GM23338 (cell line): ENCODE measurements at regions not wholly inside any gene's neighbourhood (a gene's known extent, or its start where the extent isn't known, plus 50 kb on each side); places are given as distances from the start of the nearest gene placed in this dataset.

Experiments
- ATAC-seq: fragments of 200-7000 bp; cut with Tn5 transposase; 3 replicates; pipeline ENCODE4 v1.9.1; 2020
- DNase-seq: peaks from one replicate; pipeline ENCODE4 v3.0.0-alpha.2; 2015; ENCODE audit warnings: low spot score
- H2AFZ ChIP-seq: fragments of 200-600 bp; sonication (generic); 2 replicates; pipeline ENCODE4 v1.8.0; 2016; ENCODE audit warnings: antibody characterized with exemption, mild to moderate bottlenecking, moderate library complexity
- H3F3A ChIP-seq: fragments of 200-600 bp; sonication (generic); replicated peaks from 2 replicates; pipeline ENCODE4 v1.8.0; 2017; ENCODE audit warnings: antibody characterized with exemption, mixed run types, low read depth
- H3K27ac ChIP-seq: fragments of 200-600 bp; sonication (generic); 2 replicates; pipeline ENCODE4 v1.6.1; 2016; ENCODE audit warnings: low read depth
- H3K27me3 ChIP-seq: fragments of 200-600 bp; sonication (generic); 2 replicates; pipeline ENCODE4 v1.8.0; 2016; ENCODE audit warnings: mild to moderate bottlenecking, mixed run types, moderate library complexity; ENCODE audit not compliant: insufficient read depth
- H3K36me3 ChIP-seq: fragments of 200-600 bp; sonication (generic); 2 replicates; pipeline ENCODE4 v1.8.0; 2016; ENCODE audit warnings: mild to moderate bottlenecking; ENCODE audit not compliant: insufficient read depth
- H3K4me1 ChIP-seq: fragments of 200-600 bp; sonication (generic); 2 replicates; pipeline ENCODE4 v1.8.0; 2016; ENCODE audit warnings: mild to moderate bottlenecking, moderate library complexity; ENCODE audit not compliant: insufficient read depth
- H3K4me2 ChIP-seq: fragments of 200-600 bp; sonication (generic); 2 replicates; pipeline ENCODE4 v1.7.1; 2017; ENCODE audit warnings: mixed run types
- H3K4me3 ChIP-seq: fragments of 200-600 bp; sonication (generic); 2 replicates; pipeline ENCODE4 v1.6.1; 2016; ENCODE audit warnings: mixed run types
- H3K79me2 ChIP-seq: fragments of 200-600 bp; sonication (generic); replicated peaks from 2 replicates; pipeline ENCODE4 v1.8.0; 2017; ENCODE audit warnings: mild to moderate bottlenecking; ENCODE audit not compliant: insufficient read depth
- H3K9me2 ChIP-seq: fragments of 200-600 bp; sonication (generic); 2 replicates; pipeline ENCODE4 v1.8.0; 2017; ENCODE audit not compliant: insufficient read depth
- H4K20me1 ChIP-seq: fragments of 200-600 bp; sonication (generic); replicated peaks from 2 replicates; pipeline ENCODE4 v1.8.0; 2017; ENCODE audit warnings: mild to moderate bottlenecking; ENCODE audit not compliant: insufficient read depth
- H3K27ac Mint-ChIP-seq: 2 replicates; pipeline ENCODE4 v1.8.0; 2020; ENCODE audit warnings: inconsistent platforms, mild to moderate bottlenecking, moderate library complexity, mixed read lengths
- H3K27me3 Mint-ChIP-seq: 3 replicates; pipeline ENCODE4 v1.8.0; 2022; ENCODE audit warnings: low read depth, mild to moderate bottlenecking, moderate library complexity, mixed read lengths, inconsistent platforms; ENCODE audit not compliant: insufficient read depth, poor library complexity
- H3K36me3 Mint-ChIP-seq: 3 replicates; pipeline ENCODE4 v1.8.0; 2021; ENCODE audit warnings: low read depth, mild to moderate bottlenecking, inconsistent platforms, moderate library complexity, mixed read lengths
- H3K4me1 Mint-ChIP-seq: 3 replicates; pipeline ENCODE4 v1.8.0; 2020; ENCODE audit warnings: mild to moderate bottlenecking, inconsistent platforms, mixed read lengths
- H3K4me3 Mint-ChIP-seq: 3 replicates; pipeline ENCODE4 v1.8.0; 2021; ENCODE audit warnings: moderate library complexity, mild to moderate bottlenecking, inconsistent platforms, mixed read lengths
- H3K9me3 Mint-ChIP-seq: 3 replicates; pipeline ENCODE4 v1.8.0; 2020; ENCODE audit warnings: moderate library complexity, mild to moderate bottlenecking, inconsistent platforms, mixed read lengths
- CREB1 ChIP-seq: fragments of 250-450 bp; sonication (Bioruptor Pico); IDR thresholded peaks from 2 replicates; pipeline ENCODE4 v1.5.0; 2020; ENCODE audit warnings: low read depth, mild to moderate bottlenecking, moderate library complexity
- CTCF ChIP-seq, 2 experiments: fragments of 200-600 bp in 1 of 2; sonication (generic) in 1 of 2; conservative IDR thresholded peaks; 2 replicates each; pipeline versions ENCODE4 v1.5.1 to v1.6.1; 2016 to 2017; ENCODE audit warnings: antibody characterized with exemption in 2 of 2, low read depth in 2 of 2, mild to moderate bottlenecking in 2 of 2, moderate library complexity in 1 of 2
- ZNF331 ChIP-seq: fragments of 250-450 bp; sonication (Bioruptor Pico); IDR thresholded peaks from 2 replicates; pipeline ENCODE4 v1.5.0; 2020; ENCODE audit warnings: low read depth, mild to moderate bottlenecking, moderate library complexity
- ZNF462 ChIP-seq: fragments of 250-450 bp; sonication (Bioruptor Pico); IDR thresholded peaks from 2 replicates; pipeline ENCODE4 v1.5.0; 2020; ENCODE audit warnings: mild to moderate bottlenecking, moderate library complexity
- TF ChIP-seq, protein P1 (sequence below): IDR thresholded peaks from one replicate; pipeline ENCODE4 v1.6.1; 2018; ENCODE audit warnings: antibody characterized with exemption; ENCODE audit not compliant: unreplicated experiment

DNA sequence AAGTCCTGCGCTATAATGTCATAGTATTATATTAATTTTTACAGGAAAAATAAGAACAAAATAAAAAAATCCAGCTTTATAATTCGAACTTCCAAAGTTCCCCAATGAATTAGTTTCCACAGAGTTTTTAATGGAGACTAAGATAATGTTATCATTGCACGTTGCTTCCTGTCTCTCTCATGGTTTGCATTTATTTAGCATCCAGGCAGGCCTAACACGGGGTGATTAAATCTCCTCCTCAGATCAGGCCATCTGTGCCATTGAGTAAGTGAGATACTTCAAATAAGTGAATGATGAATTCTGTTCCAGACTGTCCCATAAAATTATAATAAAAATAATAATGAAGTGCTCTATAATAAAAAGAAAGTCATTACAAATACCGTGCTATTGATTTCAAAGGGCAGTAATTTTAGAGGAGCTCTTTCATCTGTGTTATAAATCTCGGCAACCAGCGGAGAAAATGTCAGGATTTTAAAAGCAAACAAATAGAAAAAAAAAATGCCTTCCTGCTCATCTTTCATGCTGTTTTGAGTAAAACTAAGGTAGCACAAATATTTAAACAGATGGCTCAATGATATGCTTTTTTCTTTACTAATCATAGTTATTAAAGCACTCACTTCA lies 570.6 kb upstream of the ZNF608 start:
- Mint-ChIP-seq H3K4me1 (peaks cover 32% of the 10 kb centered on the region; the same call in 2 of the 3 replicates), H3K27ac (peak overlapping the region; percentile 76; the same call in 1 of the 2 replicates), H3K27me3 (peaks cover 3% of the 10 kb centered on the region), H3K9me3 (peaks cover 29% of the 10 kb centered on the region), H3K4me3 (peak overlapping the region; percentile 18; the same call in 1 of the 3 replicates), H3K36me3 (peaks cover 39% of the 10 kb centered on the region)
- no peaks in the 10 kb centered on the region for H3K27me3 ChIP-seq
- peak overlapping the region; percentile 67 for H3K4me2 ChIP-seq
- H3K79me2 ChIP-seq = no peaks in the 10 kb centered on the region
- ATAC-seq (peak; percentile 42; the same call in 2 of the 3 replicates), DNase-seq (no peak)
- peak overlapping the region; percentile 17 for H3K4me3 ChIP-seq
- H3K36me3 ChIP-seq = no peaks in the 10 kb centered on the region
- H3K4me1 ChIP-seq = peaks cover 34% of the 10 kb centered on the region
- no peaks in the 10 kb centered on the region for H3F3A ChIP-seq
- no peaks in the 10 kb centered on the region for H4K20me1 ChIP-seq
- H2AFZ ChIP-seq = no peak overlapping the region
- H3K9me2 ChIP-seq = no peaks in the 10 kb centered on the region
- H3K27ac ChIP-seq = peak overlapping the region; percentile 53; the same call in 1 of the 2 replicates
- no peak for TF ChIP-seq CTCF (conservative IDR thresholded peaks at IDR 0.05; ENCODE audit: low read depth in 2 of 2)

- Histone ChIP-seq H3K79me2 (no peaks in the 10 kb centered on the region), H3K36me3 (no peaks in the 10 kb centered on the region), H4K20me1 (no peaks in the 10 kb centered on the region), H2AFZ (no peak overlapping the region), H3K27me3 (no peaks in the 10 kb centered on the region), H3K4me2 (peak overlapping the region; percentile 67), H3K4me3 (peak overlapping the region; percentile 17), H3K4me1 (peaks cover 34% of the 10 kb centered on the region), H3F3A (no peaks in the 10 kb centered on the region), H3K27ac (peak overlapping the region; percentile 53; the same call in 1 of the 2 replicates), H3K9me2 (no peaks in the 10 kb centered on the region)
- H3K9me3 Mint-ChIP-seq = peaks cover 24% of the 10 kb centered on the region
- peak; percentile 94 for ATAC-seq
- peaks cover 1% of the 10 kb centered on the region for H3K27me3 Mint-ChIP-seq
- H3K36me3 Mint-ChIP-seq = peaks cover 33% of the 10 kb centered on the region
- H3K4me1 Mint-ChIP-seq = peaks cover 32% of the 10 kb centered on the region; the same call in 2 of the 3 replicates
- DNase-seq = peak; percentile 73
- peak overlapping the region; percentile 18; the same call in 2 of the 3 replicates for H3K4me3 Mint-ChIP-seq
- H3K27ac Mint-ChIP-seq = peak overlapping the region; percentile 76
- TF ChIP-seq ZNF331 (CRISPR knock-in tag) = no peak
- peak; percentile 19; the same call in 1 of the 2 replicates for TF ChIP-seq ZNF462 (CRISPR knock-in tag)
- no peak for TF ChIP-seq CTCF (conservative IDR thresholded peaks at IDR 0.05; ENCODE audit: low read depth in 2 of 2)
- TF ChIP-seq CREB1 (CRISPR knock-in tag) = 0 out of 2 replicates have a peak, but pooled peaks have one; percentile 16
- TF ChIP-seq, protein P1, sequence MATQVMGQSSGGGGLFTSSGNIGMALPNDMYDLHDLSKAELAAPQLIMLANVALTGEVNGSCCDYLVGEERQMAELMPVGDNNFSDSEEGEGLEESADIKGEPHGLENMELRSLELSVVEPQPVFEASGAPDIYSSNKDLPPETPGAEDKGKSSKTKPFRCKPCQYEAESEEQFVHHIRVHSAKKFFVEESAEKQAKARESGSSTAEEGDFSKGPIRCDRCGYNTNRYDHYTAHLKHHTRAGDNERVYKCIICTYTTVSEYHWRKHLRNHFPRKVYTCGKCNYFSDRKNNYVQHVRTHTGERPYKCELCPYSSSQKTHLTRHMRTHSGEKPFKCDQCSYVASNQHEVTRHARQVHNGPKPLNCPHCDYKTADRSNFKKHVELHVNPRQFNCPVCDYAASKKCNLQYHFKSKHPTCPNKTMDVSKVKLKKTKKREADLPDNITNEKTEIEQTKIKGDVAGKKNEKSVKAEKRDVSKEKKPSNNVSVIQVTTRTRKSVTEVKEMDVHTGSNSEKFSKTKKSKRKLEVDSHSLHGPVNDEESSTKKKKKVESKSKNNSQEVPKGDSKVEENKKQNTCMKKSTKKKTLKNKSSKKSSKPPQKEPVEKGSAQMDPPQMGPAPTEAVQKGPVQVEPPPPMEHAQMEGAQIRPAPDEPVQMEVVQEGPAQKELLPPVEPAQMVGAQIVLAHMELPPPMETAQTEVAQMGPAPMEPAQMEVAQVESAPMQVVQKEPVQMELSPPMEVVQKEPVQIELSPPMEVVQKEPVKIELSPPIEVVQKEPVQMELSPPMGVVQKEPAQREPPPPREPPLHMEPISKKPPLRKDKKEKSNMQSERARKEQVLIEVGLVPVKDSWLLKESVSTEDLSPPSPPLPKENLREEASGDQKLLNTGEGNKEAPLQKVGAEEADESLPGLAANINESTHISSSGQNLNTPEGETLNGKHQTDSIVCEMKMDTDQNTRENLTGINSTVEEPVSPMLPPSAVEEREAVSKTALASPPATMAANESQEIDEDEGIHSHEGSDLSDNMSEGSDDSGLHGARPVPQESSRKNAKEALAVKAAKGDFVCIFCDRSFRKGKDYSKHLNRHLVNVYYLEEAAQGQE = no peak
Measured at GRCh38 chr5:125317536-125317995, 571.1 kb upstream of the ZNF608 start.
